Vagina (tissue), 2 donors: ENCODE measurements at regions not wholly inside any gene's neighbourhood (a gene's known extent, or its start where the extent isn't known, plus 50 kb on each side); places are given as distances from the start of the nearest gene placed in this dataset.

Experiments
- DNase-seq, 2 donors: peaks; one replicate each; pipeline ENCODE4 v3.0.0-alpha.2; 2017; ENCODE audit errors: extremely low spot score in 2 of 2
- H3K27ac ChIP-seq: fragments of 200-600 bp; sonication (generic); one replicate; pipeline ENCODE4 v1.5.1; 2019
- H3K27me3 ChIP-seq: fragments of 200-600 bp; sonication (generic); one replicate; pipeline ENCODE4 v1.5.1; 2019
- H3K36me3 ChIP-seq, 2 donors: fragments of 200-600 bp; sonication (generic); one replicate each; pipeline ENCODE4 v1.5.1; 2017 to 2019
- H3K4me1 ChIP-seq: fragments of 200-600 bp; sonication (generic); one replicate; pipeline ENCODE4 v1.5.1; 2019
- H3K4me3 ChIP-seq, 2 donors: fragments of 200-600 bp; sonication (generic); 1 replicate in 1 of 2; 2 replicates in 1 of 2; pipeline ENCODE4 v1.5.1; 2016 to 2019
- H3K9me3 ChIP-seq: fragments of 200-600 bp; sonication (generic); one replicate; pipeline ENCODE4 v1.5.1; 2019
- CTCF ChIP-seq, 3 experiments: fragments of 450-650 bp in 2 of 3; fragments of 200-600 bp in 1 of 3; sonication (generic) in 1 of 3; IDR thresholded peaks; one replicate each; pipeline ENCODE4 v1.5.1; 2017 to 2019; ENCODE audit warnings: antibody characterized with exemption in 3 of 3, mild to moderate bottlenecking in 2 of 3, moderate library complexity in 2 of 3
- POLR2A ChIP-seq, 2 donors: fragments of 450-650 bp; IDR thresholded peaks; one replicate each; pipeline ENCODE4 v1.6.1; 2017; ENCODE audit warnings: antibody characterized with exemption in 2 of 2, mild to moderate bottlenecking in 2 of 2, moderate library complexity in 2 of 2
- POLR2AphosphoS5 ChIP-seq, 2 donors: sonication (generic); formaldehyde crosslinking; IDR thresholded peaks; one replicate each; pipeline ENCODE4 v1.9.0; 2017; ENCODE audit warnings: antibody characterized with exemption in 2 of 2, mild to moderate bottlenecking in 2 of 2, low read depth in 1 of 2; ENCODE audit not compliant: insufficient read depth in 1 of 2
- intact Hi-C: fragments of 100-400 bp; cut with DNase I; formaldehyde crosslinking; loops from one replicate; pipeline ENCODE4 v1.15.1; 2023

GRCh38 chr13:106905380-106906162 lies 337.6 kb upstream of the ARGLU1 start:
- intact Hi-C loops, result no loop called here
- DNase-seq, result no peak
- Histone ChIP-seq H3K4me3 (no peak overlapping the region), H3K4me1 (no peaks in the 10 kb centered on the region), H3K36me3 (no peaks in the 10 kb centered on the region), H3K27ac (no peak overlapping the region), H3K9me3 (no peaks in the 10 kb centered on the region), H3K27me3 (no peaks in the 10 kb centered on the region)
- TF ChIP-seq CTCF (IDR thresholded peaks at IDR 0.05) (no peak), POLR2AphosphoS5 (IDR thresholded peaks at IDR 0.05; ENCODE audit: insufficient read depth in 1 of 2, low read depth in 1 of 2) (no peak), POLR2A (IDR thresholded peaks at IDR 0.05) (no peak)

- TF ChIP-seq CTCF (IDR thresholded peaks at IDR 0.05) (no peak), POLR2AphosphoS5 (IDR thresholded peaks at IDR 0.05; ENCODE audit: insufficient read depth in 1 of 2, low read depth in 1 of 2) (no peak), POLR2A (IDR thresholded peaks at IDR 0.05) (no peak)
- DNase-seq, result no peak
- H3K4me1 ChIP-seq, result no peaks in the 10 kb centered on the region
- H3K27ac ChIP-seq, result no peak overlapping the region
- no peaks in the 10 kb centered on the region for H3K9me3 ChIP-seq
- H3K27me3 ChIP-seq, result no peaks in the 10 kb centered on the region
- H3K36me3 ChIP-seq, result no peaks in the 10 kb centered on the region
- H3K4me3 ChIP-seq, result no peak overlapping the region
- intact Hi-C loops, result no loop called here
Observed at GRCh38 chr13:106899442-106899841, 331.5 kb upstream of the ARGLU1 start.

GRCh38 chr13:106898231-106898630 lies 330.3 kb upstream of the ARGLU1 start:
- Histone ChIP-seq H3K27ac (no peak overlapping the region), H3K4me3 (no peak overlapping the region), H3K27me3 (no peaks in the 10 kb centered on the region), H3K36me3 (no peaks in the 10 kb centered on the region), H3K9me3 (no peaks in the 10 kb centered on the region), H3K4me1 (no peaks in the 10 kb centered on the region)
- intact Hi-C loops, result no loop called here
- no peak for TF ChIP-seq POLR2AphosphoS5 (IDR thresholded peaks at IDR 0.05; ENCODE audit: insufficient read depth in 1 of 2, low read depth in 1 of 2)
- no peak for TF ChIP-seq CTCF (IDR thresholded peaks at IDR 0.05)
- TF ChIP-seq POLR2A (IDR thresholded peaks at IDR 0.05), result no peak
- DNase-seq, result no peak

GRCh38 chr13:106888148-106888547 lies 320.2 kb upstream of the ARGLU1 start:
- TF ChIP-seq CTCF (IDR thresholded peaks at IDR 0.05) (no peak), POLR2AphosphoS5 (IDR thresholded peaks at IDR 0.05; ENCODE audit: insufficient read depth in 1 of 2, low read depth in 1 of 2) (no peak), POLR2A (IDR thresholded peaks at IDR 0.05) (no peak)
- no peak for DNase-seq
- no peak overlapping the region for H3K4me3 ChIP-seq
- H3K36me3 ChIP-seq, result no peaks in the 10 kb centered on the region
- H3K9me3 ChIP-seq, result no peaks in the 10 kb centered on the region
- H3K4me1 ChIP-seq, result no peaks in the 10 kb centered on the region
- H3K27me3 ChIP-seq, result no peaks in the 10 kb centered on the region
- intact Hi-C loops, result no loop called here
- H3K27ac ChIP-seq, result no peak overlapping the region

GRCh38 chr13:106887686-106888085 lies 319.7 kb upstream of the ARGLU1 start:
- Histone ChIP-seq H3K27ac (no peak overlapping the region), H3K36me3 (no peaks in the 10 kb centered on the region), H3K4me3 (no peak overlapping the region), H3K27me3 (no peaks in the 10 kb centered on the region), H3K9me3 (no peaks in the 10 kb centered on the region), H3K4me1 (no peaks in the 10 kb centered on the region)
- TF ChIP-seq POLR2A (IDR thresholded peaks at IDR 0.05) (no peak), POLR2AphosphoS5 (IDR thresholded peaks at IDR 0.05; ENCODE audit: insufficient read depth in 1 of 2, low read depth in 1 of 2) (no peak), CTCF (IDR thresholded peaks at IDR 0.05) (no peak)
- no peak for DNase-seq
- intact Hi-C loops, result no loop called here
